H1 (cell line): ENCODE measurements at regions not wholly inside any gene's neighbourhood (a gene's known extent, or its start where the extent isn't known, plus 50 kb on each side); places are given as distances from the start of the nearest gene placed in this dataset.

Source experiments
- CTCF ChIA-PET: fragments of 300-600 bp; sonication (Branson Sonifier 250); formaldehyde crosslinking; loops from one replicate; lab custom pipeline; 2021; ENCODE audit not compliant: partially characterized antibody; lab: Charles Lee
- POLR2A ChIA-PET: fragments of 300-600 bp; sonication (Branson Sonifier 250); formaldehyde crosslinking; loops from one replicate; lab custom pipeline; 2021; ENCODE audit warnings: inconsistent platforms; ENCODE audit not compliant: partially characterized antibody; lab: Charles Lee
- DNase-seq, 2 experiments: peaks; one replicate each; pipeline versions ENCODE4 v3.0.0 to v3.0.0-alpha.2; 2010 to 2022; ENCODE audit warnings: low spot score in 2 of 2, low read depth in 1 of 2, mixed read lengths in 1 of 2
- FAIRE-seq: peaks from 2 replicates; lab custom pipeline; 2011; peaks lifted over from hg19 to GRCh38; lab: Jason Lieb, UNC
- H2AFZ ChIP-seq: 2 replicates; pipeline ENCODE4 v1.8.1; 2012; ENCODE audit warnings: low read length, inconsistent platforms
- H2AK5ac ChIP-seq: 2 replicates; pipeline ENCODE4 v1.6.1; 2013; ENCODE audit warnings: low read depth, low read length
- H2BK120ac ChIP-seq: replicated peaks from 2 replicates; pipeline ENCODE3; 2013; ENCODE audit warnings: low read depth, low read length, inconsistent platforms
- H2BK12ac ChIP-seq: 2 replicates; pipeline ENCODE4 v1.6.1; 2013; ENCODE audit warnings: low read depth, low read length
- H2BK15ac ChIP-seq: 2 replicates; pipeline ENCODE4 v1.6.1; 2013; ENCODE audit warnings: low read length
- H2BK20ac ChIP-seq: 2 replicates; pipeline ENCODE4 v1.6.1; 2013; ENCODE audit warnings: low read length
- H2BK5ac ChIP-seq: 2 replicates; pipeline ENCODE4 v1.6.1; 2013; ENCODE audit warnings: low read depth, low read length
- H3K14ac ChIP-seq: 2 replicates; pipeline ENCODE4 v1.6.1; 2013; ENCODE audit warnings: inconsistent platforms; ENCODE audit not compliant: insufficient read length
- H3K18ac ChIP-seq: 2 replicates; pipeline ENCODE4 v1.6.1; 2013; ENCODE audit warnings: low read length; ENCODE audit errors: extremely low read depth
- H3K23ac ChIP-seq: 2 replicates; pipeline ENCODE4 v1.6.1; 2013; ENCODE audit warnings: inconsistent platforms; ENCODE audit not compliant: insufficient read length
- H3K23me2 ChIP-seq: 2 replicates; pipeline ENCODE4 v1.6.1; 2013; ENCODE audit warnings: low read depth, low read length
- H3K27ac ChIP-seq: 2 replicates; pipeline ENCODE4 v1.6.1; 2011; ENCODE audit warnings: low read depth, low read length, inconsistent platforms
- H3K27me3 ChIP-seq, 4 experiments: replicated peaks in 1 of 4; 1 replicate in 1 of 4; 2 replicates in 3 of 4; pipeline versions ENCODE4 v1.6.1 to v1.8.1; 2011 to 2013; ENCODE audit warnings: low read length in 3 of 4, mild to moderate bottlenecking in 3 of 4, inconsistent platforms in 2 of 4, mixed read lengths in 2 of 4, moderate library complexity in 1 of 4; ENCODE audit not compliant: control insufficient read depth in 3 of 4, insufficient read depth in 3 of 4; ENCODE audit errors: extremely low read depth in 1 of 4
- H3K36me3 ChIP-seq, 4 experiments: 2 replicates each; pipeline versions ENCODE4 v1.6.1 to v1.8.1; 2011 to 2013; ENCODE audit warnings: mild to moderate bottlenecking in 4 of 4, low read length in 3 of 4, moderate library complexity in 2 of 4, control low read depth in 1 of 4, inconsistent platforms in 1 of 4; ENCODE audit not compliant: insufficient read depth in 4 of 4, control insufficient read depth in 2 of 4
- H3K4ac ChIP-seq: replicated peaks from 2 replicates; pipeline ENCODE3; 2013; ENCODE audit warnings: low read length, low read depth, mixed read lengths, inconsistent platforms; ENCODE audit not compliant: insufficient read length
- H3K4me1 ChIP-seq, 4 experiments: replicated peaks in 1 of 4; 1 replicate in 1 of 4; 2 replicates in 3 of 4; pipeline versions ENCODE4 v1.6.1 to v1.8.1; 2011 to 2013; ENCODE audit warnings: low read length in 3 of 4, inconsistent platforms in 2 of 4, mixed read lengths in 1 of 4; ENCODE audit not compliant: insufficient read depth in 4 of 4, control insufficient read depth in 3 of 4
- H3K4me2 ChIP-seq, 2 experiments: 2 replicates each; pipeline versions ENCODE4 v1.6.1 to v1.8.1; 2011 to 2013; ENCODE audit warnings: low read depth in 2 of 2, low read length in 2 of 2, control low read depth in 1 of 2, inconsistent platforms in 1 of 2, mild to moderate bottlenecking in 1 of 2; ENCODE audit not compliant: insufficient read depth in 1 of 2
- H3K4me3 ChIP-seq, 4 experiments: fragments of 200-600, 300-600 bp in 1 of 4; sonication (generic), shearing (Covaris generic), sonication (Bioruptor Twin) in 1 of 4; 2 replicates each; pipeline versions ENCODE4 v1.5.1 to v1.8.1; 2011 to 2016; ENCODE audit warnings: low read length in 4 of 4, low read depth in 3 of 4, control low read depth in 2 of 4, inconsistent platforms in 2 of 4, mild to moderate bottlenecking in 2 of 4, mixed read lengths in 1 of 4, moderate library complexity in 1 of 4; ENCODE audit not compliant: insufficient read depth in 2 of 4; ENCODE audit errors: extremely low read depth in 1 of 4
- H3K56ac ChIP-seq: replicated peaks from 2 replicates; pipeline ENCODE3; 2013; ENCODE audit warnings: low read depth, mild to moderate bottlenecking, mixed read lengths, low read length, inconsistent platforms; ENCODE audit not compliant: insufficient read length
- H3K79me1 ChIP-seq: 2 replicates; pipeline ENCODE4 v1.6.1; 2013; ENCODE audit warnings: low read depth, low read length, control low read depth
- H3K79me2 ChIP-seq, 2 experiments: 2 replicates each; pipeline versions ENCODE4 v1.6.1 to v1.8.1; 2012 to 2013; ENCODE audit warnings: low read length in 2 of 2, mild to moderate bottlenecking in 2 of 2, inconsistent platforms in 1 of 2; ENCODE audit not compliant: insufficient read depth in 2 of 2, control insufficient read depth in 1 of 2
- H3K9ac ChIP-seq, 4 experiments: replicated peaks in 1 of 4; 1 replicate in 1 of 4; 2 replicates in 3 of 4; pipeline versions ENCODE4 v1.6.1 to v1.8.1; 2011 to 2013; ENCODE audit warnings: low read depth in 3 of 4, low read length in 3 of 4, control low read depth in 2 of 4, mild to moderate bottlenecking in 2 of 4, moderate library complexity in 2 of 4, inconsistent platforms in 1 of 4; ENCODE audit errors: extremely low read depth in 1 of 4
- H3K9me3 ChIP-seq, 2 experiments: 2 replicates each; pipeline versions ENCODE4 v1.6.1 to v1.8.1; 2012 to 2013; ENCODE audit warnings: mild to moderate bottlenecking in 2 of 2, moderate library complexity in 2 of 2, control low read depth in 1 of 2, inconsistent platforms in 1 of 2, low read depth in 1 of 2, low read length in 1 of 2, mixed read lengths in 1 of 2; ENCODE audit not compliant: insufficient read depth in 2 of 2
- H4K20me1 ChIP-seq, 2 experiments: replicated peaks in 1 of 2; 2 replicates each; pipeline versions ENCODE3 to v1.8.1; 2011 to 2013; ENCODE audit warnings: inconsistent platforms in 2 of 2, low read length in 2 of 2, mild to moderate bottlenecking in 1 of 2; ENCODE audit not compliant: insufficient read depth in 2 of 2, control insufficient read depth in 1 of 2
- H4K5ac ChIP-seq: 2 replicates; pipeline ENCODE4 v1.6.1; 2013; ENCODE audit warnings: low read length, low read depth, mixed read lengths, inconsistent platforms; ENCODE audit not compliant: insufficient read length
- H4K8ac ChIP-seq: 2 replicates; pipeline ENCODE4 v1.8.0; 2013; ENCODE audit warnings: mild to moderate bottlenecking, moderate library complexity, low read length, inconsistent platforms; ENCODE audit not compliant: insufficient read depth; ENCODE audit errors: extremely low read depth
- H4K91ac ChIP-seq: replicated peaks from 2 replicates; pipeline ENCODE3; 2013; ENCODE audit warnings: low read length, mixed read lengths, inconsistent platforms; ENCODE audit not compliant: insufficient read length
- BRCA1 ChIP-seq: IDR thresholded peaks from 2 replicates; pipeline ENCODE4 v1.6.1; 2012; ENCODE audit warnings: low read depth, low read length, improper control_type of control experiment
- CREB1 ChIP-seq: IDR thresholded peaks from 2 replicates; pipeline ENCODE4 v1.6.1; 2012; ENCODE audit warnings: inconsistent platforms
- JUN ChIP-seq: IDR thresholded peaks from 2 replicates; pipeline ENCODE4 v1.6.1; 2011; ENCODE audit warnings: low read depth, mild to moderate bottlenecking, improper control_type of control experiment, low read length
- POLR2AphosphoS5 ChIP-seq: IDR thresholded peaks from 2 replicates; pipeline ENCODE4 v1.6.1; 2011; ENCODE audit warnings: low read depth, low read length
- POU5F1 ChIP-seq: IDR thresholded peaks from 2 replicates; pipeline ENCODE4 v1.6.1; 2011; ENCODE audit warnings: low read depth, mild to moderate bottlenecking, low read length, moderate library complexity
- WGBS, 2 experiments: shearing (Covaris generic) in 1 of 2; methylation state at CpG; one replicate each; pipeline versions ENCODE4 v1.1.6 to v1.1.7; 2013 to 2015; ENCODE audit warnings: low lambda C conversion rate in 2 of 2, mixed read lengths in 2 of 2, inconsistent platforms in 1 of 2, low coverage in 1 of 2, missing lambda C conversion rate in 1 of 2; ENCODE audit not compliant: insufficient replicate concordance in 2 of 2, insufficient coverage in 1 of 2, insufficient read length in 1 of 2; ENCODE audit errors: extremely low coverage in 1 of 2, missing lambda C conversion rate in 1 of 2; 5-methylcytosine and 5-hydroxymethylcytosine counted together

- Histone ChIP-seq H3K18ac (no peak overlapping the region), H2BK20ac (no peak overlapping the region), H3K4me1 (no peaks in the 10 kb centered on the region), H4K91ac (no peak overlapping the region), H3K79me1 (no peaks in the 10 kb centered on the region), H3K27ac (no peak overlapping the region), H4K8ac (no peak overlapping the region), H3K56ac (no peak overlapping the region), H2BK120ac (no peak overlapping the region), H3K9ac (no peak overlapping the region), H3K27me3 (no peaks in the 10 kb centered on the region), H3K4me3 (no peak overlapping the region), H4K5ac (no peak overlapping the region), H3K23ac (no peak overlapping the region), H3K36me3 (no peaks in the 10 kb centered on the region), H3K14ac (no peak overlapping the region), H3K9me3 (no peaks in the 10 kb centered on the region), H2AK5ac (no peak overlapping the region), H3K4me2 (no peak overlapping the region), H3K23me2 (no peaks in the 10 kb centered on the region), H3K79me2 (no peaks in the 10 kb centered on the region), H2BK5ac (no peak overlapping the region), H2AFZ (no peak overlapping the region), H2BK12ac (no peak overlapping the region), H4K20me1 (no peaks in the 10 kb centered on the region), H3K4ac (no peak overlapping the region), H2BK15ac (no peak overlapping the region)
- WGBS, 2 experiments, result 95% methylated on average over 1 of the region's 1 CpG; no CpG with 5 or more reads in 1 of the 2 experiments
- FAIRE-seq (no peak), DNase-seq (no peak)
- TF ChIP-seq POU5F1 (no peak), CREB1 (no peak), POLR2AphosphoS5 (no peak), BRCA1 (no peak), JUN (no peak)
- ChIA-PET CTCF (no interaction called here), POLR2A (no interaction called here)
These were observed 1520.1 kb downstream of the REEP3 start for GRCh38 chr10:65041307-65041706.
